ENCODE measurements at regions not wholly inside any gene's neighbourhood (a gene's known extent, or its start where the extent isn't known, plus 50 kb on each side); places are given as distances from the start of the nearest gene placed in this dataset.

GRCh38 chr7:110371709-110372108, 719.2 kb upstream of the LRRN3 start:
- no peak for DNase-seq (ENCODE audit: low spot score)
- Mint-ChIP-seq H3K36me3 (ENCODE audit: low read depth) (no peaks in the 10 kb centered on the region), H3K9me3 (ENCODE audit: low read depth) (peaks cover 7% of the 10 kb centered on the region), H3K27me3 (ENCODE audit: low read depth) (no peaks in the 10 kb centered on the region), H3K27ac (ENCODE audit: unreplicated experiment) (no peak overlapping the region), H3K4me1 (ENCODE audit: low read depth) (no peaks in the 10 kb centered on the region), H3K4me3 (ENCODE audit: unreplicated experiment) (no peak overlapping the region)
- no peak for TF ChIP-seq CTCF (IDR thresholded peaks at IDR 0.05)

DNA sequence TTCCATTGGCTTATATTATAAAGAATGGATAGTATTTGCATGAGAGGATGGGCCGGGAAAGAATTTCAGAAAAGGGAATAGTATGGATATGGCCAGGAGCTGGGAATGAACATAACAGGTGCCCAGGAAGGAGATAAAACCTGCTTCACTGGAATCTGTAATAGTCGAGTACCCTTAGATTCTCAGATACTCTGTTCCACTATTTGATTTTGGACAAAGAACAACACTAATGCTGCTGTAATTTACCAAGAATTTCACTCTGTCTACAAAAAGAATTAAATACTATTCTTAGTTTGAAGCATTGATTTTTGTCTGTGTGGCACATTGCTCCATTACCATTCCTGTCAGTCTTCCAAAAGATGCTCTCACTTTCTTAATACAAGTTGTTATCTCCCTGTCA, 718.2 kb upstream of the LRRN3 start:
- DNase-seq (ENCODE audit: low spot score) = no peak
- no peaks in the 10 kb centered on the region for H3K27me3 Mint-ChIP-seq (ENCODE audit: low read depth)
- H3K36me3 Mint-ChIP-seq (ENCODE audit: low read depth) = no peaks in the 10 kb centered on the region
- TF ChIP-seq CTCF (IDR thresholded peaks at IDR 0.05) = no peak
- H3K4me3 Mint-ChIP-seq (ENCODE audit: unreplicated experiment) = no peak overlapping the region
- H3K27ac Mint-ChIP-seq (ENCODE audit: unreplicated experiment) = no peak overlapping the region
- no peaks in the 10 kb centered on the region for H3K4me1 Mint-ChIP-seq (ENCODE audit: low read depth)
- peaks cover 7% of the 10 kb centered on the region for H3K9me3 Mint-ChIP-seq (ENCODE audit: low read depth)

GRCh38 chr7:110373416-110373815, 717.5 kb upstream of the LRRN3 start:
- no peaks in the 10 kb centered on the region for H3K27me3 Mint-ChIP-seq (ENCODE audit: low read depth)
- no peak overlapping the region for H3K4me3 Mint-ChIP-seq (ENCODE audit: unreplicated experiment)
- H3K27ac Mint-ChIP-seq (ENCODE audit: unreplicated experiment) = no peak overlapping the region
- no peak for DNase-seq (ENCODE audit: low spot score)
- peaks cover 4% of the 10 kb centered on the region for H3K9me3 Mint-ChIP-seq (ENCODE audit: low read depth)
- no peak for TF ChIP-seq CTCF (IDR thresholded peaks at IDR 0.05)
- no peaks in the 10 kb centered on the region for H3K36me3 Mint-ChIP-seq (ENCODE audit: low read depth)
- no peaks in the 10 kb centered on the region for H3K4me1 Mint-ChIP-seq (ENCODE audit: low read depth)

DNA sequence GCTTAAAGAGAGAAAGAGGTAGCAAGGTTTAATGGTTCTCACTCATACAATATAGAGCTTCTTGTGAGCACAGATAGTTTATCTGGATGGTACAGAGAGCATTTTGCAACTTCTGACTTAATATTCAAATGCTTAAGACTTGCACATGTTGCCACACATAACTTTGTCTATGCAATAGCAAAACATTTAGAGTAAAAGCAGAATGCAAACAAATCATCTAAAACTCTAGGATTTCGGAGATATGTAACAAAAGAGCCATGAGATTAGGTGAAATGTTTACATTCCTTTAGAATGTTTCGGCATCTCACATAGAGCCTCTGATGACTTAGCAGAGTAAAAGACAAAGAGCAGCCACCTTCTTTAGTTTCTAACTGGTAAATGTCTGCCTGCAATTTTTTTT, 717.1 kb upstream of the LRRN3 start:
- Mint-ChIP-seq H3K27me3 (ENCODE audit: low read depth) (no peaks in the 10 kb centered on the region), H3K36me3 (ENCODE audit: low read depth) (no peaks in the 10 kb centered on the region), H3K4me1 (ENCODE audit: low read depth) (no peaks in the 10 kb centered on the region), H3K9me3 (ENCODE audit: low read depth) (peaks cover 2% of the 10 kb centered on the region), H3K27ac (ENCODE audit: unreplicated experiment) (no peak overlapping the region), H3K4me3 (ENCODE audit: unreplicated experiment) (no peak overlapping the region)
- no peak for TF ChIP-seq CTCF (IDR thresholded peaks at IDR 0.05)
- DNase-seq (ENCODE audit: low spot score) = no peak

DNA sequence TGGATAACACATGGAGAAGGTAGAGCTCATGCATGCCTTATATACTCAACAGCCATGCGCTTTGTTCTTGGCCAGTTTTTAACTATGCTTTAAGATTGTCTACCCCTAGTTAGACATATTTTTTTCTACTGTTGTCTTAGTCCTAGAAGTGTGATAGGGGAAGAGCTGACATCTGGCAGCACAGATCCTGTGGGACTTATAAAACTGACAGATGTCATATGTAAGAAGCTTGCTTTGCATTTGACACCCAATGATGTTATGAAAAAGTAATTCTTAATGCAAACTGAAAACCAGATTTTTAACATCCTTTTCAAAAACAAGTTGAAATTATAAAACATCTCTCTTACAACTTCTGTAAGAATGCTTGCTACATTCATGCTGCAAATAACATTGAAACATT, 715.9 kb upstream of the LRRN3 start:
- Mint-ChIP-seq H3K4me1 (ENCODE audit: low read depth) (no peaks in the 10 kb centered on the region), H3K4me3 (ENCODE audit: unreplicated experiment) (no peak overlapping the region), H3K36me3 (ENCODE audit: low read depth) (no peaks in the 10 kb centered on the region), H3K27ac (ENCODE audit: unreplicated experiment) (no peak overlapping the region), H3K27me3 (ENCODE audit: low read depth) (no peaks in the 10 kb centered on the region), H3K9me3 (ENCODE audit: low read depth) (peaks cover 2% of the 10 kb centered on the region)
- TF ChIP-seq CTCF (IDR thresholded peaks at IDR 0.05) = no peak
- DNase-seq (ENCODE audit: low spot score) = no peak

All from chondrocyte (in vitro differentiated cells).